ENCODE measurements at regions not wholly inside any gene's neighbourhood (a gene's known extent, or its start where the extent isn't known, plus 50 kb on each side); places are given as distances from the start of the nearest gene placed in this dataset.

GRCh38 chr5:135192351-135192750 is 158.3 kb upstream of the PITX1 start:
- Histone ChIP-seq H3K27me3 (no peaks in the 10 kb centered on the region), H3K9me3 (peaks cover 0 to 4% of the 10 kb centered on the region in 2 donors), H3K27ac (no peak overlapping the region), H3K4me3 (no peak overlapping the region), H3K36me3 (no peaks in the 10 kb centered on the region), H3K4me1 (peaks cover 0 to 15% of the 10 kb centered on the region in 2 donors)
- peak; percentile 48 for DNase-seq (ENCODE audit: low spot score)
- no peak for TF ChIP-seq CTCF (IDR thresholded peaks at IDR 0.05)

DNA sequence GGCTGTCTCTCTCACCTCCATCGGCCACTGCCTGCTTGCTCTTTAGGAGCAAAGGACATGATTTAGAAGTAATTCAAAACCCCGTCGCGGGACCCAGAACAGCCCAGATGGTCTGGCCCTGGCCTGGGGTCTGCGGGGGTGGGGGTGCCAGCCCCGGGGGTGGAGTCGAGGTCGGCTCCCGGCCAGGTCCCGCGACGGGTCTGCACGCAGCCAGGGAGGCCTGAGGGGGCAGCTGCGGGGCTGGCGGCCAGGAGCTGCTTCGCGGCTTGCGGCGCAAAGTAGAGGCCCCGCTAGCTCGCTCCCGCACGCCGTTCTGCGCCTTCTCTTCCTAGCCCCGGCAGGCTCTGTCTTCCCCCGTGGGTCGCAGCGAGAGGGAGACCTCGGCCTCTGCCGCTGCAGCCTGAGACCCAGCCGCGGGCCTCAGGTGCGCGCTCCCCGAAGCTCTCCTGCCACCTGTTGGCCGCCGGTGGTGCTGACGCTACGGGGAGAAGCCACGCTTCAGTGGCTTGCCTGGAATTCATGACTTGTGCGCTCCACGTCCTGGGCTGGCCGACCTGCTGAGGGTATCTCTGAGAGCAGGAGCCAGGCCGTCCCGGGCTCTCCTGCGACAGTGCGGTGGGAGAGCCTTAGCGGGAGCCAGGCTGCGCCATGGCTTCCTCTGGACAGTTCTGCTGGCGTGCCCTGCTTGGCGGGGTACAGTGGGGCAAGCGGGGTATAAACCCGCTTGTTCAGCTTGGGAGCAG is 157.2 kb upstream of the PITX1 start:
- H3K27ac ChIP-seq: no peak overlapping the region
- peak; percentile 80 to 93 for TF ChIP-seq CTCF (IDR thresholded peaks at IDR 0.05)

DNA sequence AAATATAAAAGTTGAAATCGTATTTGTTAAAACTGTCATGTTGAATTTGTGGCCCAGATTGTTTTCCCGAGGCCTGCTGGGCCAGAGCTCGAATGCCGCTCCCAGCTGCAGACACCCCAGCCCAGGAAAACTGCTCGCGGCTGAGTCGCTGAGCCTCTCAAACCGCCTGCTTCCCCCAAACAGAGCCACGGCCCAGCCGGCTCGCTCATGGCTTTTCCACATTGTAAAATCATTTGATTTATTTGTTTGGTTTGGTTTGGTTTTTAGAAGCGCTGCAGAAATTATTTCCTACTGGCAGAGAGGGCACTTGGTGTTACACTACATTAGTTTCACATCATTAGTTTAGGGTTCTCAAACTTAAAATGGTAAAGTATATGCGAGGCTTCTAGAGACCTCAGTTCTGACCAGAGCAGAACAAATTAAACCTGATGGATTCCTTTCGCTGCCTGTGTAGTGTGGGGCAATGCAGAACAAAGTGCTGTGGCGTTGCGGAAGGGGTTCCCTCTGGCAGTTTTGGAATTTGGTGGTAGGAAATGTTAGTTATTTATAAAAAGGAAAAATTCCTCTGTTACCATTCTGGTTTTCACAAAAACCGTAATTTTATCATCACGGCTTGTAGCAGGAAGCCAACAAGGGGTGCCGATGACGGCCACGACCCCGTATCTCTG is 156.5 kb upstream of the PITX1 start:
- no peaks in the 10 kb centered on the region for H3K27me3 ChIP-seq
- peak overlapping the region in 1 of 2 donors; percentile 48 for H3K4me3 ChIP-seq
- DNase-seq (ENCODE audit: low spot score): peak; percentile 43
- H3K4me1 ChIP-seq: peaks cover 0 to 15% of the 10 kb centered on the region in 2 donors
- no peaks in the 10 kb centered on the region for H3K36me3 ChIP-seq
- no peak overlapping the region for H3K27ac ChIP-seq
- no peaks in the 10 kb centered on the region for H3K9me3 ChIP-seq
- no peak for TF ChIP-seq CTCF (IDR thresholded peaks at IDR 0.05)

More for the DNA sequence above, 157.2 kb upstream of the PITX1 start:
- peaks cover 0 to 15% of the 10 kb centered on the region in 2 donors for H3K4me1 ChIP-seq
- no peaks in the 10 kb centered on the region for H3K27me3 ChIP-seq
- H3K36me3 ChIP-seq: no peaks in the 10 kb centered on the region
- H3K4me3 ChIP-seq: peak overlapping the region; percentile 33 to 48
- DNase-seq (ENCODE audit: low spot score): peak; percentile 62
- no peaks in the 10 kb centered on the region for H3K9me3 ChIP-seq

GRCh38 chr5:135189024-135189423 is 155.0 kb upstream of the PITX1 start:
- H3K36me3 ChIP-seq: no peaks in the 10 kb centered on the region
- H3K27ac ChIP-seq: no peak overlapping the region
- no peak for TF ChIP-seq CTCF (IDR thresholded peaks at IDR 0.05)
- H3K4me3 ChIP-seq: no peak overlapping the region
- DNase-seq (ENCODE audit: low spot score): peak; percentile 32
- H3K9me3 ChIP-seq: no peaks in the 10 kb centered on the region
- peaks cover 0 to 13% of the 10 kb centered on the region in 2 donors for H3K4me1 ChIP-seq
- H3K27me3 ChIP-seq: no peaks in the 10 kb centered on the region

DNA sequence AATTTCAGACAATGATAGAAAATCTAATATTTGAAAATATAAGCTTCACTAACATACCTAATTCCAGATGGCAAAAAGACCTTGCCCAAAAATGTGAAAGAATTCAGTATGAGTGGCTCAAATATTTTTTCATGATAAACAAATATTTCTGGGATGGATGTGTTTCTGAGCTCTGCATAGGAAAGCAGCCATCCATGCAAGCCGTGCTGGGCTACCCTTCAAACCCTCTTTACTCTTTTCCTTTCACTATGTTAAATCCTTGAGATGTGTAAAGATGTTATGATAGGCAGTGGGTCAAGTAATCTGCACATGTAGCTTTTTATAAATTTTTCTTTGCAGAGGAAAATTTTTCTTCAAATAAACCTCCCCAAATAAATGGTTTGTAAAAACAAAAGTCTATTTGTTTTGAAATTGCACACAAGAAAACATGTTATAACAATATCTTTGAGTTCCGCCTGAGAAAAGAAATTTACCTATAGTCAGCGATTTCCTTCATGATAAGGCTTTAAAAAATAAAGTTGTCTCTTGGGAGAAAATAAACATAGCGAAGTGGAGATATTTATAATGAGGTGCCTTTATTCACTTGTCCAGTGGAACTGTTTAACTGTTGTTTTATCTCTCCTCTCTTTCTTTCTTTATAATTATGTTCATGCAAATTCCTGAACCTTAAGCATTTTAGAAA is 154.3 kb upstream of the PITX1 start:
- TF ChIP-seq CTCF (IDR thresholded peaks at IDR 0.05): no peak
- Histone ChIP-seq H3K4me1 (peaks cover 0 to 8% of the 10 kb centered on the region in 2 donors), H3K27me3 (no peaks in the 10 kb centered on the region)

More for the DNA sequence above, 154.3 kb upstream of the PITX1 start:
- Histone ChIP-seq H3K4me3 (no peak overlapping the region), H3K36me3 (no peaks in the 10 kb centered on the region), H3K27ac (no peak overlapping the region), H3K9me3 (no peaks in the 10 kb centered on the region)
- DNase-seq (ENCODE audit: low spot score): no peak

Measured in right atrium auricular region (tissue), 2 donors.